NOMO-1 treated with DMSO at 0.1 percent for 48 hours (cell line): ENCODE measurements at regions not wholly inside any gene's neighbourhood (a gene's known extent, or its start where the extent isn't known, plus 50 kb on each side); places are given as distances from the start of the nearest gene placed in this dataset.
"Not testable (repeated sequence)": the region's sequence is repeated elsewhere in the genome, so short reads cannot be mapped to it uniquely, and the experiment has no call there.

Experiments used
- DNase-seq: peaks from one replicate; lab custom pipeline; 2025; ENCODE audit not compliant: unreplicated experiment; lab: John Stamatoyannopoulos, UW

GRCh38 chr6:150764334-150765066, 101.0 kb upstream of the MTHFD1L start:
- DNase-seq, result no peak

GRCh38 chr6:150765067-150765764, 100.3 kb upstream of the MTHFD1L start:
- DNase-seq, result peak; percentile 30

DNA sequence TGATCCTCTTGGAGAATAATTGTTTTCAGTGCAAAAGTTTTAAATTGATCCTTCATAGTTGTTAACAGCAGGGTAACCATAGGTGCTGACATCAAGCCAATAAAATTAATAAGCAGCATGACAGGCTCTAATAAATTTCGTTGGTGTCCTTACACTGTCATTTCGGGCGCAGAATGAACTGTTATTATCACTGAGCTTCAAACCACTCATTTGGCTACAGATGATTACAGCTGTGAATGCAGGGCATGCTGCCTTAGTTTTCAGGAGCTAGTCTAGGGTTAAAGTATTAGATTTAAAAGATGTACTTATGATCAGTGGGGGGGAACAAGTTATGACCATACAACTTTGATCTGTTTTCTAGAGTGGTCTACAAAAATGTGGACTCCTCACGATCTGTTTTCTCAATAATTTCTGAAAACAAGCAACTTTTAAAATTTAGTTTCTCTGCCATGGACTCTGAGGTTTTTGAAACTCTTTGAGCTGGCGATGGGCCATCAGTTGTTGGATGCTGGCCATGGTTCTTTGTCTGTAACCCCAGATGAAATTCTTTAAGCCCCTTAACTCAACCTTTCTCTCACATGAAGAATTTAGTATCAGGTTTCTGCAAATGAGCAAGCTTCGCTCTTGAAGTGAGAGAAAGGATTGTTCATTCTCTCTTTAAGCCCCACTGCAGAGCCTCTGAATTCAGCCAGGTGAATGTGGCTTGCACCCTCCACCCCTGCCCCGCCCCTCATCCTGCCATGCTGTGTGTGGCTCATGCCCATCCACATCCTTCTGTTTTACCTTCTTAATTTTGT, 99.1 kb upstream of the MTHFD1L start:
- no peak for DNase-seq

GRCh38 chr6:150767161-150767560, 98.3 kb upstream of the MTHFD1L start:
- DNase-seq, result no peak

GRCh38 chr6:150767571-150768018, 97.9 kb upstream of the MTHFD1L start:
- no peak for DNase-seq

DNA sequence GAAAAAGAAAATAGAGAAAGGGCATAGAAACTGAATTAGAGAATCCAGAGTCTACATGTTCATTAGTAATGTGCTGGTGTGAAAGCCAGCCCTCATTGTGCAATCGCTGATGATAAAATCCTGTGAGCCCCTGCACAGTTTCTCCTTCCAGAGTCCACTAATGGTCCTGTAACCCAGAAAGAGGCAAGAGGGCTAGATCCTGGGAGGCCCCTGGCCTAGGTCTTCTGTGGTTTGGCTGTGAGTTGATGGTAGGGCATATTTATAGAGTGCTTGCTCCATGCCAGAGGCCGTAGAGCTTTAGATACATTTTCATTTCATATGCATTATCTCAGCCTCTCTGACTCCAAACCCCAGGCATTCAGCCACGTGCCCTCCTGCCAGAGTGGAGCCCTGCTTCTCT, 94.9 kb upstream of the MTHFD1L start:
- no peak for DNase-seq

GRCh38 chr6:150773969-150774368, 91.5 kb upstream of the MTHFD1L start:
- no peak for DNase-seq

DNA sequence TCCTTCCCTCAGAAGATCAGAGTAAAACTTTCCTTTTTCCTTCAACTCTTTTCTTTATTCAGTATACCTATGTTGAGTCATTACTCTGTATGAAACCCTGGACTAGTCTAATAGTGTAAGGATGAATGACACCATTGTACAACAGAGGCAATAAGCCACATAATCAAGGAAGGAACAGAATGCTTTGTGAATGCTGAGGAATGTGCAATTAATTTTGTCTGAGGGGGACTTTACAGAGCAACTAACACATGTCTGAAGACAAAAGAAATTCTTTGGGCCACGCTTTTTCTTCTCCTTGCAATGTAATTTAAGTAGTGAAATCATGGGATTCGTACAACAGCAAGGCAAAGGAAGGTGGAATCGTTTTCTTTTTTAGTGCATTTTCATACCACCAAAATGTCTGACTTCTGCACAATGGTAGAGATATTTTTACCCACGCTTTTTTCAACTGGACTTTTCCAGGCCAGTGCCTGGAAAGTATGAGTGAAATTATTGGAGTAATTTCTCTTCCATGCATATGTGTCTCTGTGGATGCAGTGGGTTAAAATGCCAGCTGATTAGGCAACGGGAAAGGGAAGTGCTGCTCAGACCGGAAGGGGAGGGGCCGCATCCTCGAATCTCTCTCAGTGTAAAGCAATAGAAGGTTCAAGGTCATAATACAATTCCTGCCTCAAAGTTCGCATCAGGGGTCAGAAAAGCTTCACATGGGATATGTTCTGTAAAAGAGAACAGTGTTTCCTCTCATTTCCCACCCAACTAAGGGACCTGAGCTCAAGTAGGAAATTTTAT, 89.9 kb upstream of the MTHFD1L start:
- DNase-seq, result no peak

DNA sequence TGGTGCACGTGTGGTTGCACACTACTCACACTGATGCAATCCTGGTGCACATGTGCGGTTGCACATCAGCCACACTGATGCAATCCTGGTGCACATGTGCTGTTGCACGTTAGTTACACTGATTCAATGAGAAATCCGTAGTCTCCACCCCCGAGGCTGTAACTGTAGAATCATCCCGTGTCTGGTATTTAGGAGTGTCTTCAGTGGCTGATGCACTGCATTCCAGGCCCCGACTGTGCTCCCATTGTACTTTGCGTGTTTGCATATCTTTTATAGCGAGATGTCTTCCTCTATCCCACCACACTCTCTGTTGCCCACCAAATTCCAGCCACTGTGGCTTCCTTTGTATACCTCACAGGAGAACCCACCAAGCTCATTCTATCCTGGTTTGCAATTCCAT, 87.8 kb upstream of the MTHFD1L start:
- no peak for DNase-seq

- no peak for DNase-seq
Observed at GRCh38 chr6:150783813-150784212, 81.7 kb upstream of the MTHFD1L start.

DNA sequence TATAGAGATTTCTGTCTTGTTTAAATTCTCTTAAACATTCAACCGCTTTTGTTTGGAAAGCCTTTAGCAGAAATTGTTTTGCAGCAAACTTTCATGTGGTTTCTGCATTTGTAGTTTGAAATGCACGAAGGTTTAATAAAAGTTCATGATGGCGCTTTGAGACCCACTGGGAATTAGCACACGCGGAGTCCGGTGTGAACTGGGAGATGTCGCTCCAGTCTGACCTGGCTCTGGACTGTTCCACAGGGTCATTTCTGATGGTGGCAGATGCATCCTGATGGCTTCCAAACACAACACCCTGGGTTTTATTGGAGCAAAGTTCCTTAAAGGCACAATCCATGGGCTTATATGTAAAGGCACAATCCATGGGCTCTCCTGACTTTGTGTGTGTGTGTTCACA, 78.1 kb upstream of the MTHFD1L start:
- DNase-seq, result no peak

- DNase-seq, result peak; percentile 79
Observed at GRCh38 chr6:150788089-150788488, 77.4 kb upstream of the MTHFD1L start.

DNA sequence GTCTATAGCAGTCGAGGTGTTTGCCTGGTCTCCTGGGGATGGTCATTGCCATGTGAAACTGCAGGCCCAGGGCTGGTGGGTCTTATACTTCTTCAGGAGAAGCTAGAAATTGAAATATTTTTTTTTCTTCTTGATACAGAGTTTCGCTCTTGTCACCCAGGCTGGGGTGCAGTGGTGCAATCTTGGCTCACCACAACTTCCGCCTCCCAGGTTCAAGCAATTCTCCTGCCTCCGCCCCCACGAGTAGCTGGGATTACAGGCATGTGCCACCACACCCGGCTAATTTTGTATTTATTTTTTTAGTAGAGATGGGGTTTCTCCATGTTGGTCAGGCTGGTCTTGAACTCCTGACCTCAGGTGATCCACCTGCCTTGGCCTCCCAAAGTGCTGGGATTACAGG, 75.6 kb upstream of the MTHFD1L start:
- not testable (repeated sequence) for DNase-seq

GRCh38 chr6:150791717-150792116, 73.8 kb upstream of the MTHFD1L start:
- DNase-seq, result no peak

DNA sequence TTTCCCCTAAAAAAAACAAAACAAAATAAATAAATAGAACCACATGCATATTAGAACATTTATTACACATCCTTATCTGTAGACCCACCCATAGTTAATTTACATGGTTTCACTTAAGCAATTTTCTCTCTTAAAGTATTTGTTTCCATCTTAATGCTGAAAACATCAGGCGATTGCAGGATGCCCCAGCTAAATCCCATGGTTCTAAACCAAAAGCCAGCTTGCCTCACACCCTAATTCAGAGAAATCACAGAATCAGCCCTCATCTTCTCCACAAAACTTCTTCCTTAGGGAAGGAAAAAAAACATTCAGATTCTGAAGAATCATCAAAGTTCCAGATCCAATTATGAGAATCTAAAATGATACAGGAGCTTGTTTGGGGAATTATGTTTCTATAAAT, 67.6 kb upstream of the MTHFD1L start:
- DNase-seq, result no peak

DNA sequence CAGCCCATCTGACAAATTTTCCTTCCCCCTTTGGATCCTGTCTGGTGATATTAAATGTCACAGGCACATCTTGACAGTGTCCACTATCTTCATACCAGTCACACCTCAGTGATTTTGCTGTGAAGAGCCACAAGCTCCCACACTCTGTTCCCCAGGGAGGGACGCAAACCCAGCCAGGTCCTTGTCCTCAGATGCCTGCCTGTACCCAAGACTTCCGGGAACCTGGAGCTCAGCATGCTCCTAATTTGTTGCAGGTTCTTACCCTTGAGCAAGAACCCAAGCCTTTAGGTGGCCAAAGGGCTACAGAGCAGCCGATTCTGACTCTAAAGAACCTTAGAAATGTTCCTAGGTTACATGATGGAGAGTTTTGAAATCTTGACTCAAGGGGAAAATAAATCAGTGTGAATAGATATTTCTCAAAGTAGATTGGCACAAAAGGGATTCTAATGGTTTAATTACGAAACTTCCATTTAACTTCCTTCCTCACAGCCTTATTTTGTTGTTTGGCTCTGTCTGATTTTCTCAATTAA, 66.2 kb upstream of the MTHFD1L start:
- no peak for DNase-seq

- DNase-seq, result no peak
Observed at GRCh38 chr6:150800674-150801314, 64.7 kb upstream of the MTHFD1L start.

- no peak for DNase-seq
Observed at GRCh38 chr6:150806790-150807189, 58.7 kb upstream of the MTHFD1L start.

DNA sequence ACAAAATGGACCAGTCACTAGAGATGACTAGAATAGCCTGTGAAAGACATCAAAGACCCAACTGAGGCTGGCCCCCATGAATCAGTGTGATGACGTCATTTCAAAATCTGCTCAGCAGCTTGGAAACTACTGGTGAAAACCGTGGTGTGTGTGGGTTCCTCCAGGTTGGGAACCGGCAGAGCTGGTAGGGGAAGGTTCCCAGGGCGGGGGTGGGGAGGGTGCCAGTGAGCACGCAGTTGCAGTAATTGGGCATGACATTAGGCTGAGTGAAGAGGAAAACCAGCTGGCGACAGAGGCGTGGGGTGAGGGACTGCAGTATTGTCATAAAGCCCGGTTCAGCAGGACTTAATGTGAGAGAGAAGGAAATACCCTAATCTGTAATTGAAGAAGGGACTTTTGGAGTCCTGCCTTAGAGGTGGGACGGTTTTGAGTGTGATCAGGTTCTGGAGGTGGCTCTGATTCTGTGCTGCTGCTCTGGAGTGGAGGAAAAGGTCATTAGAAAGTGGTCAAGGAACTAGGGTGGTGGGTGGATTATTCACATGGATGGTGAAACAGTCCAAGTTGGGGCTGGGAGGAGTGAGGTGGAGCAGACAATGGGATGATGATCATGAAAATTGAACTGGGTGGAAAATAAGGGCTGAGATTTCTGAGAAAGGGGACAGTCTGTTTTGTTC, 52.0 kb upstream of the MTHFD1L start:
- no peak for DNase-seq

DNA sequence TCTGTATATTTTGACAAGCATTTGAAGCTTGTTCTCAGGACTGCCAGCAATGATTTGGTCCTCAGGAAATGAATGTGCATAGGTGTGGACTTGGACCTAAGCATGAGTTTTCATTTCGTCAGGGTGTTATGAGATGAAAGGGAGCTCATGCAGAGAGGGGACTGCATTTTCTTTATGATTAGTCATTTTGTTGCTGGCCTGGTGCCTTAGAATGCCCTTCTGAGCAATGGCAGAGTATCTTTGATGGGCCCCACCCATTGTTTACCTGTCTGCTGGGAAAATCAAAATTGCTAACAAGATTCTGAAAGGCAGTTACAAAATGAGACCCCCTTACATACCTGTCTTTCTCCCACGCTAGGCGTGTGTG, 51.5 kb upstream of the MTHFD1L start:
- DNase-seq, result no peak
